MM.1S (cell line): ENCODE measurements at regions not wholly inside any gene's neighbourhood (a gene's known extent, or its start where the extent isn't known, plus 50 kb on each side); places are given as distances from the start of the nearest gene placed in this dataset.

Source experiments
- DNase-seq: peaks from one replicate; pipeline ENCODE4 v3.0.0-alpha.2; 2015
- H2AFZ ChIP-seq: fragments of 300-600 bp; sonication (generic); 2 replicates; pipeline ENCODE4 v1.6.0; 2016; ENCODE audit warnings: antibody characterized with exemption, low read length
- H3F3A ChIP-seq: fragments of 300-600 bp; sonication (generic); 2 replicates; pipeline ENCODE4 v1.6.1; 2016; ENCODE audit warnings: mild to moderate bottlenecking, antibody characterized with exemption, low read length, moderate library complexity, mixed read lengths; ENCODE audit not compliant: insufficient read depth
- H3K27ac ChIP-seq: fragments of 300-600 bp; sonication (generic); 2 replicates; pipeline ENCODE4 v1.5.1; 2016; ENCODE audit warnings: mild to moderate bottlenecking, low read length
- H3K27me3 ChIP-seq: fragments of 300-600 bp; sonication (generic); replicated peaks from 2 replicates; pipeline ENCODE4 v1.6.0; 2016; ENCODE audit warnings: low read length; ENCODE audit not compliant: insufficient read depth
- H3K36me3 ChIP-seq: fragments of 300-600 bp; sonication (generic); replicated peaks from 2 replicates; pipeline ENCODE4 v1.6.1; 2016; ENCODE audit warnings: mild to moderate bottlenecking, low read length, mixed read lengths; ENCODE audit not compliant: insufficient read depth
- H3K4me1 ChIP-seq: fragments of 300-600 bp; sonication (generic); 2 replicates; pipeline ENCODE4 v1.6.1; 2016; ENCODE audit warnings: low read length, mixed read lengths
- H3K4me2 ChIP-seq: fragments of 300-600 bp; sonication (generic); 2 replicates; pipeline ENCODE4 v1.6.0; 2016; ENCODE audit warnings: low read depth, low read length
- H3K4me3 ChIP-seq: fragments of 300-600 bp; sonication (generic); 2 replicates; pipeline ENCODE4 v1.5.1; 2016; ENCODE audit warnings: low read length, mixed read lengths
- H3K79me2 ChIP-seq: fragments of 300-600 bp; sonication (generic); 2 replicates; pipeline ENCODE4 v1.6.1; 2016; ENCODE audit warnings: mixed run types, low read length, mixed read lengths
- H3K9ac ChIP-seq: fragments of 300-600 bp; sonication (generic); 2 replicates; pipeline ENCODE4 v1.6.1; 2016; ENCODE audit warnings: low read length, mixed read lengths
- H3K9me2 ChIP-seq: fragments of 300-600 bp; sonication (generic); replicated peaks from 2 replicates; pipeline ENCODE4 v1.6.1; 2016; ENCODE audit warnings: mild to moderate bottlenecking, low read length, mixed read lengths; ENCODE audit not compliant: insufficient read depth
- H3K9me3 ChIP-seq: fragments of 300-600 bp; sonication (generic); replicated peaks from 2 replicates; pipeline ENCODE4 v1.6.1; 2016; ENCODE audit warnings: mild to moderate bottlenecking, low read length, mixed read lengths; ENCODE audit not compliant: insufficient read depth
- H4K20me1 ChIP-seq: fragments of 300-600 bp; sonication (generic); 2 replicates; pipeline ENCODE4 v1.6.1; 2016; ENCODE audit warnings: mild to moderate bottlenecking, low read length, moderate library complexity, mixed read lengths; ENCODE audit not compliant: insufficient read depth
- CTCF ChIP-seq: fragments of 300-600 bp; sonication (generic); IDR thresholded peaks from 2 replicates; pipeline ENCODE4 v1.5.1; 2016; ENCODE audit warnings: antibody characterized with exemption, low read length, mixed read lengths
- EZH2 ChIP-seq: fragments of 300-600 bp; sonication (generic); optimal IDR thresholded peaks from 2 replicates; pipeline ENCODE3; 2017; ENCODE audit warnings: low read depth, mild to moderate bottlenecking, antibody characterized with exemption, low read length, mixed read lengths
- EZH2phosphoT487 ChIP-seq: fragments of 300-600 bp; sonication (generic); IDR thresholded peaks from 2 replicates; pipeline ENCODE4 v1.6.1; 2018; ENCODE audit warnings: antibody characterized with exemption, low read length

- Histone ChIP-seq H4K20me1 (no peaks in the 10 kb centered on the region), H3K4me1 (peaks cover 23% of the 10 kb centered on the region), H2AFZ (no peak overlapping the region), H3K36me3 (no peaks in the 10 kb centered on the region), H3K9me3 (no peaks in the 10 kb centered on the region), H3K9me2 (no peaks in the 10 kb centered on the region), H3K4me2 (no peak overlapping the region), H3K9ac (no peak overlapping the region), H3K79me2 (no peaks in the 10 kb centered on the region), H3F3A (no peaks in the 10 kb centered on the region; the same call in 1 of the 2 replicates), H3K27me3 (no peaks in the 10 kb centered on the region), H3K27ac (no peak overlapping the region), H3K4me3 (no peak overlapping the region)
- DNase-seq, result no peak
- TF ChIP-seq EZH2phosphoT487, result no peak
- no peak for TF ChIP-seq EZH2
- no peak for TF ChIP-seq CTCF
These were observed 221.9 kb upstream of the FGGY start for GRCh38 chr1:59075021-59075420.

- H3K9me3 ChIP-seq, result no peaks in the 10 kb centered on the region
- no peak overlapping the region for H3K27ac ChIP-seq
- H3K79me2 ChIP-seq, result no peaks in the 10 kb centered on the region
- no peaks in the 10 kb centered on the region for H4K20me1 ChIP-seq
- no peak for DNase-seq
- H3K27me3 ChIP-seq, result no peaks in the 10 kb centered on the region
- peaks cover 11% of the 10 kb centered on the region for H3K4me1 ChIP-seq
- H2AFZ ChIP-seq, result no peak overlapping the region
- no peak overlapping the region for H3K9ac ChIP-seq
- no peaks in the 10 kb centered on the region for H3K9me2 ChIP-seq
- no peaks in the 10 kb centered on the region for H3K36me3 ChIP-seq
- no peaks in the 10 kb centered on the region for H3F3A ChIP-seq
- TF ChIP-seq EZH2phosphoT487 (no peak), CTCF (no peak), EZH2 (no peak)
- H3K4me2 ChIP-seq, result no peak overlapping the region
- H3K4me3 ChIP-seq, result no peak overlapping the region
These were observed 220.3 kb upstream of the FGGY start for GRCh38 chr1:59076612-59077011.

- no peak overlapping the region for H3K27ac ChIP-seq
These were observed 219.3 kb upstream of the FGGY start for GRCh38 chr1:59077466-59078069.

More at GRCh38 chr1:59077466-59078069, 219.3 kb upstream of the FGGY start:
- Histone ChIP-seq H3K4me1 (peaks cover 1% of the 10 kb centered on the region), H3F3A (no peaks in the 10 kb centered on the region), H3K79me2 (no peaks in the 10 kb centered on the region), H3K27me3 (no peaks in the 10 kb centered on the region), H4K20me1 (no peaks in the 10 kb centered on the region), H3K9me3 (no peaks in the 10 kb centered on the region), H2AFZ (no peak overlapping the region), H3K9me2 (no peaks in the 10 kb centered on the region), H3K4me2 (no peak overlapping the region), H3K4me3 (no peak overlapping the region), H3K9ac (no peak overlapping the region), H3K36me3 (no peaks in the 10 kb centered on the region)
- TF ChIP-seq EZH2phosphoT487 (no peak), CTCF (no peak), EZH2 (no peak)
- no peak for DNase-seq
